HG02943 (cell line): ENCODE measurements at regions not wholly inside any gene's neighbourhood (a gene's known extent, or its start where the extent isn't known, plus 50 kb on each side); places are given as distances from the start of the nearest gene placed in this dataset.
"Not testable (repeated sequence)": the region's sequence is repeated elsewhere in the genome, so short reads cannot be mapped to it uniquely, and the experiment has no call there.

Source experiments
- ATAC-seq: cut with Tn5 transposase; IDR thresholded peaks from one replicate; pipeline ENCODE4 v1.9.1; 2021; ENCODE audit warnings: mild to moderate bottlenecking, low read depth, moderate library complexity; ENCODE audit not compliant: unreplicated experiment

- no peak for ATAC-seq
Measured at GRCh38 chr11:23611726-23612125, 751.5 kb upstream of the CCDC179 start.

- no peak for ATAC-seq
Measured at GRCh38 chr11:23620617-23621016, 760.3 kb upstream of the CCDC179 start.

- ATAC-seq = no peak
Measured at GRCh38 chr11:23632293-23632692, 772.0 kb upstream of the CCDC179 start.

- ATAC-seq = no peak
Measured at GRCh38 chr11:23644443-23644842, 784.2 kb upstream of the CCDC179 start.

- not testable (repeated sequence) for ATAC-seq
Measured at GRCh38 chr11:23652336-23652735, 792.1 kb upstream of the CCDC179 start.

GRCh38 chr11:23653071-23653675 is 792.9 kb upstream of the CCDC179 start:
- no peak for ATAC-seq

- no peak for ATAC-seq
Measured at GRCh38 chr11:23668324-23668723, 808.0 kb upstream of the CCDC179 start.

GRCh38 chr11:23673366-23673765 is 813.1 kb upstream of the CCDC179 start:
- no peak for ATAC-seq

- ATAC-seq = no peak
Measured at GRCh38 chr11:23674866-23675265, 814.6 kb upstream of the CCDC179 start.

GRCh38 chr11:23679041-23679440 is 817.8 kb upstream of the LUZP2 start:
- no peak for ATAC-seq

GRCh38 chr11:23679981-23680380 is 816.9 kb upstream of the LUZP2 start:
- no peak for ATAC-seq

- ATAC-seq = no peak
Measured at GRCh38 chr11:23680488-23681230, 816.2 kb upstream of the LUZP2 start.

GRCh38 chr11:23684701-23685100 is 812.2 kb upstream of the LUZP2 start:
- no peak for ATAC-seq

GRCh38 chr11:23687991-23688390 is 808.9 kb upstream of the LUZP2 start:
- ATAC-seq = no peak

GRCh38 chr11:23688411-23688810 is 808.4 kb upstream of the LUZP2 start:
- no peak for ATAC-seq

GRCh38 chr11:23688835-23689234 is 808.0 kb upstream of the LUZP2 start:
- ATAC-seq = no peak

GRCh38 chr11:23696688-23697415 is 800.0 kb upstream of the LUZP2 start:
- ATAC-seq = no peak

- ATAC-seq = no peak
Measured at GRCh38 chr11:23704183-23704582, 792.7 kb upstream of the LUZP2 start.

- no peak for ATAC-seq
Measured at GRCh38 chr11:23711981-23712380, 784.9 kb upstream of the LUZP2 start.

GRCh38 chr11:23719016-23719415 is 777.8 kb upstream of the LUZP2 start:
- ATAC-seq = no peak

- ATAC-seq = no peak
Measured at GRCh38 chr11:23723861-23724260, 773.0 kb upstream of the LUZP2 start.

GRCh38 chr11:23725752-23726151 is 771.1 kb upstream of the LUZP2 start:
- no peak for ATAC-seq
